ENCODE measurements at regions not wholly inside any gene's neighbourhood (a gene's known extent, or its start where the extent isn't known, plus 50 kb on each side); places are given as distances from the start of the nearest gene placed in this dataset.

DNA sequence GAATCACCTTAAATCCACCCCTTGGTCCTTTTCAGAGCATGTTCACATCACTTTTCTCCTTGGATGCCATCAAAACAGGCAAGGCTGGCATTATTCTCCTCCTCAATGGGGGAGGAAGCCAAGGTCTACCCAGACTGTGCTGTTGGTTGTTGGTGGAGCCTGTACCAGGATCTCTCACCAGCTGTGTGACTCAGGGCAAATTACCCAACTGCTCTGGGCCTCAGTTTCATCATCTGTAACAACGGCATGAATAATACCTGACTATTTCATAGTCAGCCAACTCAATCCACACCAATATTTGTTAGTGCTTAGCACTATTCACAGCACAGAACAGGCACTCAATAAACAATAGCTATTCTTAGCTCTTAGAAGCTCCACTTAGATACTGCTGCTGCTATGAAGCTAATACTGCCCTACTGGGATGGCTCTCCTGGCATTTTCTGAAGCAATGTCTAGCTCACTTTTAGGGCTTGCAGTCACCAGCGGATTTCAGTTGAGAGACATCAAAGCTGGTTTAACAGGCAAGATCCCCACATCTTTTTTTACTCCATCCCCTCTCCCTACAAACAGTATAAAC, 116.9 kb downstream of the CCNA1 start:
- intact Hi-C loops (cut with DNase I) = no loop called here
- ATAC-seq (ENCODE audit: poor library complexity) (peak; percentile 47), DNase-seq (no peak)

DNA sequence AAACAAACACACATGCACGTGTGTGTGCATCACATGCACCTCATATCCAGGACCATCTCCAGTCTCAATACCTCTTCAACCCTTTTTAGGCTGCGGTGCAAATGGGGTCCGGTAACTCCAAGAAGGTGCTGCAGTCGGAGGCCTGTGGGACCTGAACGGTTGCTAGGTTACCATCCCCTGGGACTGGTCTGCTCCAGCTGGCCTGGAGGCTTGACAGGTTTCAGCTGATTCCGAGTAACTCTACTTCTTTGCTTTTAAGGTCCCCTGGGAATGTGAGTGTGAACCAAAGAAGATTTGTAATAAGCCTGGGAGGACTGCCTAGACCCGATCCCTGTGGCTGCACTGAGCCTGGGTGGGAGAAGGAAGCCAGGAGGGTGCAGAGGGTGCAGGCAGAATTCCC, 117.5 kb downstream of the CCNA1 start:
- ATAC-seq (ENCODE audit: poor library complexity) = peak; percentile 25
- intact Hi-C loops (cut with DNase I) = no loop called here
- DNase-seq = no peak

DNA sequence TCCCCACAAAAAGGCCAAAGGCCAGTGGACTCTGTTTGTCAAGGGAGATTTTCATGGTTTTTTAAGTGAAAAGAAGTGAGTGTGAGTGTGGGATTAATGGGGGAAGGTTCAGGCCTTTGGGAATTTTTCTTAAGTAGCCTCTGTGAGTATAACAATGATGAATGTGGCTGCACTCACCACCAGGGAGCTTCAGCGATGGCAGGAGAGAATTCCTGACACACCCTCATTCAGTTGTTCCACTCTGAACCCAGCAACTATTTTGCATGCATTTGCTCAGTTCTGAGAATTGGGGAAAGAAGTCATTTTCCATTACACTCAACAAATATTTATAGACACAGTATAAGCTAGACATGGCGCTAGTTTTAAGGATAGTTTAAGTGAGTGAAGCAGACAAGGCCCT, 117.9 kb downstream of the CCNA1 start:
- intact Hi-C loops (cut with DNase I) = no loop called here
- no peak for DNase-seq
- no peak for ATAC-seq (ENCODE audit: poor library complexity)

- DNase-seq (no peak), ATAC-seq (ENCODE audit: poor library complexity) (no peak)
- intact Hi-C loops (cut with DNase I) = no loop called here
Observed at GRCh38 chr13:36551445-36551844, 119.2 kb downstream of the CCNA1 start.

DNA sequence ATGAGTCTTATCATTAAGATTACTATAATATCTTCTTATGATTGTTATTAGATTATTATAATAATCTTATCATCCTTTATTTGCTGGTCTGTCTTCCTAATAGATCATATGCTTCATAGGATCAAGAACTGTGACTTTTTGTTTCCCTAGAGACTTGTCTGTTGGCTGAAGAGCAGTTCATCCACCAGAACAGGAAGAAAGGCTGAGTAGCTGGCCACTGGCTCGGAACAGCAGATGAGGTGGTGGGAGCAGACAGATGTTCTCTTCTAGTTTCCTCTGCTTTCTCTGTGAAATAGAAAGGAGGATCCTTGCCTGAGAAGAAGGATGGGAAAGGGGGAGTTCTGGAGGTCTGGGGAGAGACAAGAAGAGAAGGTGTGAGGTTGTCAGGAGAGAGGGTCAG, 120.0 kb downstream of the CCNA1 start:
- intact Hi-C loops (cut with DNase I) = no loop called here
- ATAC-seq (ENCODE audit: poor library complexity) (no peak), DNase-seq (no peak)

DNA sequence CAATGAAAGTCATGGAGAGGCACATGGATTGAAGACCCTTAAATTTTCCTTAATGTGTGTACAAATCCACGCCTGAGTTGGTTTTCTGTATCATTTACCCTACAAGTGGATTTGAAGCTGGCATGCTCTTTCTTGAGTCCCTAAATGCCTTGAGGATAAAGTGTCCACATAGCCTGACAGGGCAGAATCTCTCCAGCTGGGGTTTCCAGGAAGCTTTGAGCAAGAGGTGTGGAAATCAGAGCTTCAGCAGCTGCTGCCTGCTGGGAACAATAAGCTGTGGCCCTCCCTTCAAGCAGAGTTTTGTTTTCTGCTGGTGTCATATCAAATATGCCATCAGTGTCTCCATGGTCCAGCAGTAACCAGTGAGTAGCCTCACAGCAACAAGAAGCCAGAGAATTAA, 120.3 kb upstream of the SERTM1 start:
- DNase-seq = no peak
- intact Hi-C loops (cut with DNase I) = no loop called here
- ATAC-seq (ENCODE audit: poor library complexity) = no peak

DNA sequence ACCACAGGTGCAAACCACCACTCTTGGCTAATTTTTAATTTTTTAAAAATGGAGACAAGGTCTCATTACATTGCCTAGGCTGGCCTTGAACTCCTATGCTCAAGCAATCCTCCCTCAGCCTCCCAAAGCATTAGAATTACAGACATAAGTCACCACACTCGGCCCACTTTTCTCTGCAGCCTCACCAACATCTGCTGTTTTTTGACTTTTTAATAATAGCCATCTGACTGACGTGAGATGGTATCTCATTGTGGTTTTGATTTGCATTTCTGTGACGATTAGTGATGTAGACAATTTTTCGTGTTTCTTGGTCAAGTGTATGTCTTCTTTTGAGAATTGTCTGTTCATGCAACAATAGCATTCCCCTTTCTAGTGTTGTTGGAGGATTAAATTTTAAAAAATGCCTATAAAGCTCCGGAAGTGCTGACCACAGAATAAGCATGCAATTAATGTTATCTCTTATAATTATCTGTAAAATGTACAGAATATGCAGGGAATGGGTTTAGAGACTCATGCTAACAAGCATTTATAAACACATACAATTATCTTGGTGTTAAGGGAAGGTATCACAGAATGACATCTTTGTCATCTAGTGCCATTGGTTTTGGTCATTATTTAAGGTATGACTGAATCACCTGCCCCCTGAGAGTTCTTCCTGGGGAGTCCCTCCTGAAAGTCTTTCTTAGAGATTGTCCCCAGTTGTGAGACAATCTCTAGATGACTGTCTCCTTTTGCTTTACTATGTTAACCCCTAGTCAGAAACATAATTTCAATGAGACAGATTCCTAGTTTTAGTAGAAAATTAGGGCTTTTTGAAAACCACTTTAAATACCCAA, 118.5 kb upstream of the SERTM1 start:
- intact Hi-C loops (cut with DNase I) = no loop called here
- no peak for ATAC-seq (ENCODE audit: poor library complexity)
- no peak for DNase-seq

DNA sequence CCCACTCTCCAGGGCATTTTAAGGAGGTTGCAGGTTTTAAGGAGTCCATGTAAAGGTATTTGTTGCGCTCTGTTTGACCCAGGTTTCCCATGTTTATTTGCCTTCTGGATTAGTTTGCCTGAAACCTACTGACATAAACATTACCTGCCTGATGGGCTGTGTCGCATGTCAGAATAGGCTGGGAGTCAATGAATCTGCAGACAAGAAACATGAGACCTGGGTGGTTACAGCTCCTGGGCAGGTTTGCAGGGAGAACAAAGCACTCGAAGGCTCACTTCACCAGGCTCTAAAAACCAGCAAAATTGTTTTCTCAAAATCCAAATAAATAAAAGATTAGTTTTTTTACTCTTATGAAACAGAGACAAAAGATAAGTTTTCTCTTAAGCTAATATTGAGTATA, 114.4 kb upstream of the SERTM1 start:
- DNase-seq = no peak
- no peak for ATAC-seq (ENCODE audit: poor library complexity)
- intact Hi-C loops (cut with DNase I) = no loop called here

GRCh38 chr13:36567485-36567884, 106.3 kb upstream of the SERTM1 start:
- ATAC-seq (ENCODE audit: poor library complexity) = no peak
- intact Hi-C loops (cut with DNase I) = no loop called here
- no peak for DNase-seq

GRCh38 chr13:36570489-36570888, 103.3 kb upstream of the SERTM1 start:
- ATAC-seq (ENCODE audit: poor library complexity) (no peak), DNase-seq (no peak)
- intact Hi-C loops (cut with DNase I) = no loop called here

GRCh38 chr13:36571444-36571843, 102.4 kb upstream of the SERTM1 start:
- intact Hi-C loops (cut with DNase I) = no loop called here
- ATAC-seq (ENCODE audit: poor library complexity) = no peak
- no peak for DNase-seq

DNA sequence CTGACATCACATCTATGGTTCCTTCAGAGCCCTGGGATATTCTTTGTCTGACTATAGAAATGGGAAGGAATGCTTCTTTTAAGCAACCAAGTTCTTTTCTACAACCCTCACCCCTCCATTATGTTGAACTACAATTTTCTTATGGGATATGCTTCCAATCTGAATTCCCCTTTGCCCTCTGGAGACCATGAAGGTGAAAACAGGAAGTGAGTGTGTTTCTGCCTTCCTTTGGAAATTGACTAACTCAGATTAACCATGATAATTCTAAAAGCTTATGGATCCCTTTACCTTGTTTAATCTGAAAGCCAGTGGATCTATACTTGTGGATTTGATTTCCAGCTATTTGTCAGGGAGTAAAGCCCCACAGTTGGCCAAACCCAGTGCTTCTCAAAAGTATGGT, 90.8 kb upstream of the SERTM1 start:
- intact Hi-C loops (cut with DNase I) = no loop called here
- no peak for DNase-seq
- no peak for ATAC-seq (ENCODE audit: poor library complexity)

DNA sequence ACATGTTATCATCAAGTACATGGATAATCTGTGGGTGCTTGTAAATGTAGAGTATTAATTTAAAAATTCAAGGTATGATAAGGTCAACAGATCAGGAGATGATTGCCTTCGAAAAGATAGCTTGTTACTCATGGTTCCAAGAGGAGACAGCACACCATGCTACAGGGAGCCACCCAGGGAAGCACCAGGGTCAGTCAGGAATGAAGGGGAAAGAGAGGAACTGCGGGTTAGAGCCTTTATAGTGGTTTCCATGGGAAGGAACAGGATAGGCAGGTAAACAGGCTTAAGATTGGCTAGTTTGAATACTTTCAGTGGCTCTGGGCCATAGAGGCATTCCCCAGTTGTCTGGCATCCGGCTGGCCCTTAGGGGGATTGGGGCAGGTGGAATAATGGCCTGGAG, 74.2 kb upstream of the SERTM1 start:
- intact Hi-C loops (cut with DNase I) = no loop called here
- ATAC-seq (ENCODE audit: poor library complexity) (no peak), DNase-seq (no peak)

GRCh38 chr13:36601186-36601585, 72.6 kb upstream of the SERTM1 start:
- intact Hi-C loops (cut with DNase I) = no loop called here
- ATAC-seq (ENCODE audit: poor library complexity) (no peak), DNase-seq (no peak)

DNA sequence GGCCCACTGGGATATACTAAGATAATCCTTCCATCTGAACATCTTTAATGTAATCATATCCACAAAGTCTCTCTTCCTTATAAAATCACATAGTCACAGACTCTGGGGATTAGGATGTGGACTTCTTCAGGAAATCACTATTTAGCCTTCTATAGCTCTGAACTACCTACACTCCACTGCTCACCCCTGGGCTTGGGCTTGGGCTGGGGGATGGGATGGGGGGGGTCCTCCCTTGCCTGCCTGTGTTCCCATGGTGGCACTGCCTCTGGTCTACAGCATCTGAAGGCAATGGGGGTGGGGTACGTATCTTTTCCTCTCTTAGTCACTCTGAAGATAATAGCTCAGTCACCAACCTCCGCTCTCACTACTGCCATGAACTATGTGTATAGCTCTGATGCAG, 67.8 kb upstream of the SERTM1 start:
- no peak for DNase-seq
- intact Hi-C loops (cut with DNase I) = no loop called here
- ATAC-seq (ENCODE audit: poor library complexity) = no peak

GRCh38 chr13:36608474-36608873, 65.3 kb upstream of the SERTM1 start:
- intact Hi-C loops (cut with DNase I) = no loop called here
- ATAC-seq (ENCODE audit: poor library complexity) = peak; percentile 72
- no peak for DNase-seq

GRCh38 chr13:36612230-36612629, 61.6 kb upstream of the SERTM1 start:
- intact Hi-C loops (cut with DNase I) = no loop called here
- ATAC-seq (ENCODE audit: poor library complexity) (no peak), DNase-seq (no peak)

DNA sequence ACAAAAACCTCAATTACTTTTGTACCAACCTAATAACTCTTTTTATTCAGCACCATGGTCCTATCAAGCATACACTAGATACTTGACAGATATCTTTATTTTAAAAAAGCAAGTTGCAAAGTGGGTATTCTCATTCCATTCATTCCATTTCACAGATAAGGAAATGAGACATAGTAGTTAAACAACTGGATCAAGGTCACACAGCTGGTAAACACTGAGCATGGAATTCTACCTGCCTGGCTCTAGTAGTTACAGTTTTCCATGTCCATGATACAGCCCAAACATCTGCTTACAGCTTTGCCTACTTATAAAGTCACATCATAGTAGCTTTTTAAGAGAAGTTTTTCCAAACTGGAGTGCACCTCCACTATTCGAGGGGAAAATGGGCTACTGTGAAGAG, 57.1 kb upstream of the SERTM1 start:
- DNase-seq (no peak), ATAC-seq (ENCODE audit: poor library complexity) (no peak)
- intact Hi-C loops (cut with DNase I) = no loop called here

DNA sequence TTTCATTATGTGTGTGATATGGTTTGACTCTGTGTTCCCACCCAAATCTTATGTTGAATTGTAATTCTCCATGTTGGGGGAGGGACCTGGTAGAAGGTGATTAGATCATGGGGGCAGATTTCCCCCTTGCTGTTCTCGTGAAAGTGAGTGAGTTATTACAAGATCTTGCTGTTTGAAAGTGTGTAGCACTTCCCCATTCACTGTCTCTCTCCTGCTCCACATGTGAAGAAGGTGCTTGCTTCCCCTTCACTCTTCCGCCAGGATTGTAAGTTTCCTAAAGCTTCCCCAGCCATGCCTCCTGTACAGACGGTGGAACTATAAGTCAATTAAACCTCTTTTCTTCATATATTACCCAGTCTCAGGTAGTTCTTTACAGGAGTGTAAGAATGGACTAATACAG, 54.3 kb upstream of the SERTM1 start:
- no peak for ATAC-seq (ENCODE audit: poor library complexity)
- intact Hi-C loops (cut with DNase I) = no loop called here
- DNase-seq = no peak

Data from Right ventricle myocardium superior (tissue), 1 donor.